Stomach (tissue), 8 donors: ENCODE measurements at regions not wholly inside any gene's neighbourhood (a gene's known extent, or its start where the extent isn't known, plus 50 kb on each side); places are given as distances from the start of the nearest gene placed in this dataset.

ENCODE experiments used
- DNase-seq, 2 donors: peaks; one replicate each; pipeline versions ENCODE4 v3.0.0 to v3.0.0-alpha.2; 2013 to 2019
- H3K27ac ChIP-seq, 5 donors: fragments of 200-600 bp in 4 of 5; sonication (generic) in 4 of 5; one replicate each; pipeline ENCODE4 v1.5.1; 2013 to 2019; ENCODE audit warnings: mild to moderate bottlenecking in 1 of 5, moderate library complexity in 1 of 5
- H3K27me3 ChIP-seq, 3 donors: fragments of 200-600 bp; sonication (generic); one replicate each; pipeline ENCODE4 v1.5.1; 2017 to 2019; ENCODE audit warnings: mixed run types in 1 of 3
- H3K36me3 ChIP-seq, 4 donors: fragments of 200-600 bp; sonication (generic); 1 replicate in 3 of 4; 2 replicates in 1 of 4; pipeline ENCODE4 v1.5.1; 2016 to 2019
- H3K4me1 ChIP-seq, 4 donors: fragments of 200-600 bp; sonication (generic); one replicate each; pipeline ENCODE4 v1.5.1; 2016 to 2019
- H3K4me3 ChIP-seq, 4 donors: fragments of 200-600 bp; sonication (generic) in 3 of 4; one replicate each; pipeline ENCODE4 v1.5.1; 2016 to 2019; ENCODE audit warnings: mild to moderate bottlenecking in 1 of 4
- H3K9me3 ChIP-seq, 4 donors: fragments of 200-600 bp; sonication (generic); one replicate each; pipeline ENCODE4 v1.5.1; 2016 to 2019
- CTCF ChIP-seq, 7 experiments: fragments of 450-650 bp in 4 of 7; fragments of 200-600 bp in 3 of 7; sonication (generic) in 3 of 7; IDR thresholded peaks; one replicate each; pipeline ENCODE4 v1.5.1; 2016 to 2019; ENCODE audit warnings: antibody characterized with exemption in 7 of 7, control low read depth in 2 of 7, mild to moderate bottlenecking in 1 of 7
- EP300 ChIP-seq: sonication (generic); formaldehyde crosslinking; IDR thresholded peaks from one replicate; pipeline ENCODE4 v1.6.1; 2017; ENCODE audit warnings: antibody characterized with exemption
- POLR2A ChIP-seq, 4 donors: fragments of 450-650 bp; IDR thresholded peaks; one replicate each; pipeline ENCODE4 v1.6.1; 2016; ENCODE audit warnings: antibody characterized with exemption in 4 of 4, control low read depth in 2 of 4, mild to moderate bottlenecking in 1 of 4, moderate library complexity in 1 of 4
- POLR2AphosphoS5 ChIP-seq, 3 donors: sonication (generic); formaldehyde crosslinking; IDR thresholded peaks; one replicate each; pipeline ENCODE4 v1.6.1; 2016; ENCODE audit warnings: antibody characterized with exemption in 3 of 3
- WGBS, 5 donors: extraction: QIAGEN DNeasy Blood & Tissue Kit in 3 of 5; methylation state at CpG; one replicate each; pipeline versions ENCODE4 v1.1.5 to v1.1.7; 2013 to 2018; 5-methylcytosine and 5-hydroxymethylcytosine counted together
- intact Hi-C: fragments of 100-400 bp; cut with DNase I; formaldehyde crosslinking; loops from one replicate; pipeline ENCODE4 v1.15.1; 2023; ENCODE audit warnings: low total_unique reads
- donor health status: healthy with polysubstance abuse.
- donor health status: Bipolar disorder and iron deficiency.
- donor health status: healthy.

- H3K9me3 ChIP-seq: peaks cover 0 to 12% (median 2%) of the 10 kb centered on the region in 4 donors
- TF ChIP-seq POLR2AphosphoS5 (IDR thresholded peaks at IDR 0.05) (no peak), CTCF (IDR thresholded peaks at IDR 0.05) (no peak)
- intact Hi-C loops: no loop called here
- DNase-seq: no peak
- H3K4me1 ChIP-seq: no peaks in the 10 kb centered on the region
- 82 to 93% (median 84%) methylated on average over 3 of the region's 3 CpGs for WGBS, 5 donors
- no peak overlapping the region for H3K4me3 ChIP-seq
- no peak overlapping the region for H3K27ac ChIP-seq
- no peaks in the 10 kb centered on the region for H3K36me3 ChIP-seq
- H3K27me3 ChIP-seq: no peaks in the 10 kb centered on the region
Observed at GRCh38 chr5:84632418-84632817, 247.7 kb upstream of the EDIL3 start.

- 67 to 75% (median 71%) methylated on average over 2 of the region's 2 CpGs for WGBS, 5 donors
- Histone ChIP-seq H3K9me3 (no peaks in the 10 kb centered on the region), H3K4me1 (no peaks in the 10 kb centered on the region), H3K4me3 (no peak overlapping the region), H3K27me3 (no peaks in the 10 kb centered on the region), H3K36me3 (no peaks in the 10 kb centered on the region), H3K27ac (no peak overlapping the region)
- TF ChIP-seq EP300 (no peak), POLR2AphosphoS5 (IDR thresholded peaks at IDR 0.05) (no peak), CTCF (IDR thresholded peaks at IDR 0.05) (no peak), POLR2A (IDR thresholded peaks at IDR 0.05) (no peak)
- intact Hi-C loops: no loop called here
- no peak for DNase-seq
Observed at GRCh38 chr5:84628918-84629317, 244.2 kb upstream of the EDIL3 start.

- DNase-seq: peak in 1 of 2 donors; percentile 25
- Histone ChIP-seq H3K9me3 (no peaks in the 10 kb centered on the region), H3K4me3 (no peak overlapping the region), H3K27me3 (no peaks in the 10 kb centered on the region), H3K4me1 (no peaks in the 10 kb centered on the region), H3K36me3 (no peaks in the 10 kb centered on the region), H3K27ac (no peak overlapping the region)
- WGBS, 5 donors: 14 to 39% (median 25%) methylated on average over 2 of the region's 2 CpGs
- intact Hi-C loops: no loop called here
- no peak for TF ChIP-seq CTCF (IDR thresholded peaks at IDR 0.05)
- TF ChIP-seq POLR2AphosphoS5 (IDR thresholded peaks at IDR 0.05): no peak
- TF ChIP-seq POLR2A (IDR thresholded peaks at IDR 0.05): no peak
- no peak for TF ChIP-seq EP300
Observed at GRCh38 chr5:84623019-84623418, 238.3 kb upstream of the EDIL3 start.

- H3K4me3 ChIP-seq: no peak overlapping the region
- no peaks in the 10 kb centered on the region for H3K9me3 ChIP-seq
- no peak overlapping the region for H3K27ac ChIP-seq
- TF ChIP-seq CTCF (IDR thresholded peaks at IDR 0.05) (no peak), POLR2AphosphoS5 (IDR thresholded peaks at IDR 0.05) (no peak), POLR2A (IDR thresholded peaks at IDR 0.05) (no peak), EP300 (no peak)
- no peak for DNase-seq
- H3K36me3 ChIP-seq: no peaks in the 10 kb centered on the region
- intact Hi-C loops: no loop called here
- 66 to 79% (median 73%) methylated on average over 3 of the region's 3 CpGs for WGBS, 5 donors
- H3K27me3 ChIP-seq: no peaks in the 10 kb centered on the region
- no peaks in the 10 kb centered on the region for H3K4me1 ChIP-seq
Observed at GRCh38 chr5:84622461-84622860, 237.8 kb upstream of the EDIL3 start.
